Bronchial epithelial cell (primary cell): ENCODE measurements at regions not wholly inside any gene's neighbourhood (a gene's known extent, or its start where the extent isn't known, plus 50 kb on each side); places are given as distances from the start of the nearest gene placed in this dataset.

Experiments
- DNase-seq: peaks from one replicate; pipeline ENCODE4 v3.0.0-alpha.2; 2010; ENCODE audit warnings: low read depth
- FAIRE-seq: peaks from 2 replicates; lab custom pipeline; 2011; peaks lifted over from hg19 to GRCh38; lab: Jason Lieb, UNC
- H3K27me3 ChIP-seq: 2 replicates; pipeline ENCODE4 v1.5.1; 2011; ENCODE audit warnings: low read length; ENCODE audit not compliant: control insufficient read depth, insufficient read depth
- H3K36me3 ChIP-seq: 2 replicates; pipeline ENCODE4 v1.5.1; 2011; ENCODE audit warnings: low read length; ENCODE audit not compliant: control insufficient read depth, insufficient read depth
- H3K4me3 ChIP-seq: 2 replicates; pipeline ENCODE4 v1.5.1; 2011; ENCODE audit warnings: mild to moderate bottlenecking, low read depth, low read length, control low read depth
- TF ChIP-seq, protein P1 (sequence below): IDR thresholded peaks from 2 replicates; pipeline ENCODE4 v1.5.1; 2011; ENCODE audit warnings: mild to moderate bottlenecking, moderate library complexity, low read length, control low read depth, inconsistent platforms; ENCODE audit not compliant: insufficient read depth, severe bottlenecking

DNA sequence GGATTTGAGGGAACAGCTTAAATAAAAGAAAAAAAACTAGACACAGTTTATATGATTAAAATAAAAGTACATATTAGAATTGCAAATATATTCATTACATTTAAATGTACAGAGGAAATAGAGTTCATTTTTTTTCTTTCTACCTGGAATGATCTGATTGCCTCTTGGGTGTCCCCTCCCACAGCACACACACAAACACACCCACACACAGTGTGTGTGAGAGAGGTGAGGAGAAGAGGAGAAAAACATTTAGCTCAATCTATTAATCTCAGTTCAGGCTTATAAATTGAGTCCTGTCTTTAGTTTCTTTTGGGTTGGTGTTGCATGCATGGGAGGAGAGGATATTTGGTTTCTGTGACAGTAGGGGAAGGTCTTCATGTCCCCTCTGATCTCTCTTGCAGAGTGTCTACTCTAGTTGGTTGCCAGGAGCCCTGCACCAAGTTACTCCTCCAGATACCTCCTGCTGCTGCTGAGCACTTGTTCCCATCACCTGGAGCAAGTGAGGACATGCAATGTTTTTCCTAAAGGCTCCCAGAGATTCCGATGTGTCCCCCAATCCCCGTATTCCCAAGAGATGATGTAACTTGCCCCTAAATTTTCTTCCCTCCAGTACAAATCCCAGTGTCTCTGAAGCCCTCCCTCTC, 50.8 kb upstream of the REG3A start:
- no peak for FAIRE-seq

More for the DNA sequence above, 50.8 kb upstream of the REG3A start:
- no peaks in the 10 kb centered on the region for H3K27me3 ChIP-seq
- TF ChIP-seq, protein P1, sequence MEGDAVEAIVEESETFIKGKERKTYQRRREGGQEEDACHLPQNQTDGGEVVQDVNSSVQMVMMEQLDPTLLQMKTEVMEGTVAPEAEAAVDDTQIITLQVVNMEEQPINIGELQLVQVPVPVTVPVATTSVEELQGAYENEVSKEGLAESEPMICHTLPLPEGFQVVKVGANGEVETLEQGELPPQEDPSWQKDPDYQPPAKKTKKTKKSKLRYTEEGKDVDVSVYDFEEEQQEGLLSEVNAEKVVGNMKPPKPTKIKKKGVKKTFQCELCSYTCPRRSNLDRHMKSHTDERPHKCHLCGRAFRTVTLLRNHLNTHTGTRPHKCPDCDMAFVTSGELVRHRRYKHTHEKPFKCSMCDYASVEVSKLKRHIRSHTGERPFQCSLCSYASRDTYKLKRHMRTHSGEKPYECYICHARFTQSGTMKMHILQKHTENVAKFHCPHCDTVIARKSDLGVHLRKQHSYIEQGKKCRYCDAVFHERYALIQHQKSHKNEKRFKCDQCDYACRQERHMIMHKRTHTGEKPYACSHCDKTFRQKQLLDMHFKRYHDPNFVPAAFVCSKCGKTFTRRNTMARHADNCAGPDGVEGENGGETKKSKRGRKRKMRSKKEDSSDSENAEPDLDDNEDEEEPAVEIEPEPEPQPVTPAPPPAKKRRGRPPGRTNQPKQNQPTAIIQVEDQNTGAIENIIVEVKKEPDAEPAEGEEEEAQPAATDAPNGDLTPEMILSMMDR = no peak
- H3K36me3 ChIP-seq = no peaks in the 10 kb centered on the region
- DNase-seq = no peak
- no peak overlapping the region for H3K4me3 ChIP-seq
